ENCODE measurements at regions not wholly inside any gene's neighbourhood (a gene's known extent, or its start where the extent isn't known, plus 50 kb on each side); places are given as distances from the start of the nearest gene placed in this dataset.

DNA sequence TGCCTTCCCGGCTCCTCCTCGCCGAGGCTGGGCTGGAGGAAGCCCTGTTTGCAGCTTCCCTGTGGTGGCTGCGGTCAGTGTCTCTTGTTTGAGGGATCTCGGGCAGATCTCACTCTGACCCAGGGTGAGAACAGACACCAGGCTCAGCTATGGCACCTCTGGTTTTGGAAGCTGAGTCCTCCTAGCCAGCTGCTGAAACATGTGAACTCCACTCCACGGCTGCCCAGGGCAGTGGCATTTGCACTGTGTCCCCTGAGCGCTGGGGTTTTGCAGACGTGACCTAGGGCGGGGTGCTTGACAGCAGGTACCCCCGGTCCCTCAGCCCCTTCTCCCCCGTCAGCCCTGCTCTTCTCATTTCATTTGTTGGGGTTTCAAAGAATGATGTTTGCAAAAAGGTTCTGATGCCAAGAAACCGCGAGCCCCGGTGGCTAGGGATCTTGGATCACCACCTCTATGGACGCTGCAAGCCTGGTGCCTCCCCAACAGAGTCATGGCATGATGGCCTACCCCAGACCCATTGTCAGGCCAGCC lies 55.0 kb upstream of the DACT2 start:
- H3K79me2 ChIP-seq (ENCODE audit: insufficient read depth): no peaks in the 10 kb centered on the region

More for the DNA sequence above, 55.0 kb upstream of the DACT2 start:
- Histone ChIP-seq H3K9ac (no peak overlapping the region), H3K4me2 (no peak overlapping the region), H3K27ac (ENCODE audit: low read depth in 2 of 2, low read length in 1 of 2) (no peak overlapping the region), H2AFZ (ENCODE audit: low read depth) (no peak overlapping the region), H3K36me3 (replicated peaks in 1 of 2; ENCODE audit: control insufficient read depth in 1 of 2, insufficient read depth in 2 of 2, low read length in 1 of 2) (no peaks in the 10 kb centered on the region), H3F3A (replicated peaks; ENCODE audit: insufficient read depth) (no peaks in the 10 kb centered on the region), H3K9me3 (no peaks in the 10 kb centered on the region), H3K27me3 (ENCODE audit: insufficient read depth) (no peaks in the 10 kb centered on the region), H3K4me3 (ENCODE audit: low read depth in 2 of 2, low read length in 1 of 2) (no peak overlapping the region), H3K4me1 (ENCODE audit: control insufficient read depth in 1 of 2, insufficient read depth in 2 of 2, low read depth in 1 of 2, low read length in 1 of 2) (no peaks in the 10 kb centered on the region; a peak in 1 of 4 replicates), H4K20me1 (ENCODE audit: insufficient read depth) (no peaks in the 10 kb centered on the region), H3K9me2 (no peaks in the 10 kb centered on the region)
- ChIA-PET POLR2A (no interaction called here), CTCF (interaction anchor here (0.8 to 1.3 kb wide), 3 partner anchors 13 to 487 kb away, joined by 3 read pairs; no protein-coding TSS in a partner anchor)
- TF ChIP-seq, protein P1, sequence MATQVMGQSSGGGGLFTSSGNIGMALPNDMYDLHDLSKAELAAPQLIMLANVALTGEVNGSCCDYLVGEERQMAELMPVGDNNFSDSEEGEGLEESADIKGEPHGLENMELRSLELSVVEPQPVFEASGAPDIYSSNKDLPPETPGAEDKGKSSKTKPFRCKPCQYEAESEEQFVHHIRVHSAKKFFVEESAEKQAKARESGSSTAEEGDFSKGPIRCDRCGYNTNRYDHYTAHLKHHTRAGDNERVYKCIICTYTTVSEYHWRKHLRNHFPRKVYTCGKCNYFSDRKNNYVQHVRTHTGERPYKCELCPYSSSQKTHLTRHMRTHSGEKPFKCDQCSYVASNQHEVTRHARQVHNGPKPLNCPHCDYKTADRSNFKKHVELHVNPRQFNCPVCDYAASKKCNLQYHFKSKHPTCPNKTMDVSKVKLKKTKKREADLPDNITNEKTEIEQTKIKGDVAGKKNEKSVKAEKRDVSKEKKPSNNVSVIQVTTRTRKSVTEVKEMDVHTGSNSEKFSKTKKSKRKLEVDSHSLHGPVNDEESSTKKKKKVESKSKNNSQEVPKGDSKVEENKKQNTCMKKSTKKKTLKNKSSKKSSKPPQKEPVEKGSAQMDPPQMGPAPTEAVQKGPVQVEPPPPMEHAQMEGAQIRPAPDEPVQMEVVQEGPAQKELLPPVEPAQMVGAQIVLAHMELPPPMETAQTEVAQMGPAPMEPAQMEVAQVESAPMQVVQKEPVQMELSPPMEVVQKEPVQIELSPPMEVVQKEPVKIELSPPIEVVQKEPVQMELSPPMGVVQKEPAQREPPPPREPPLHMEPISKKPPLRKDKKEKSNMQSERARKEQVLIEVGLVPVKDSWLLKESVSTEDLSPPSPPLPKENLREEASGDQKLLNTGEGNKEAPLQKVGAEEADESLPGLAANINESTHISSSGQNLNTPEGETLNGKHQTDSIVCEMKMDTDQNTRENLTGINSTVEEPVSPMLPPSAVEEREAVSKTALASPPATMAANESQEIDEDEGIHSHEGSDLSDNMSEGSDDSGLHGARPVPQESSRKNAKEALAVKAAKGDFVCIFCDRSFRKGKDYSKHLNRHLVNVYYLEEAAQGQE (IDR thresholded peaks at IDR 0.05; ENCODE audit: low read depth, low read length): no peak
- TF ChIP-seq RCOR1 (IDR thresholded peaks at IDR 0.05; ENCODE audit: low read length) (no peak), GABPA (IDR thresholded peaks at IDR 0.05; ENCODE audit: low read depth) (no peak), SIN3A (IDR thresholded peaks at IDR 0.05; ENCODE audit: borderline replicate concordance, low read depth, low read length) (no peak), YY1 (IDR thresholded peaks at IDR 0.05; ENCODE audit: low read depth) (no peak), TAF1 (IDR thresholded peaks at IDR 0.05; ENCODE audit: borderline replicate concordance, low read depth, low read length) (no peak), RXRA (IDR thresholded peaks at IDR 0.05; ENCODE audit: borderline replicate concordance, low read depth) (no peak), CHD2 (IDR thresholded peaks at IDR 0.05; ENCODE audit: low read length, partially characterized antibody) (no peak), MXI1 (IDR thresholded peaks at IDR 0.05; ENCODE audit: low read depth, low read length) (no peak), RFX5 (IDR thresholded peaks at IDR 0.05; ENCODE audit: low read length) (no peak), ELF1 (IDR thresholded peaks at IDR 0.05) (no peak), POLR2AphosphoS5 (IDR thresholded peaks at IDR 0.05; ENCODE audit: low read depth, low read length) (no peak), NRF1 (IDR thresholded peaks at IDR 0.05; ENCODE audit: low read depth, low read length) (no peak), TEAD4 (IDR thresholded peaks at IDR 0.05; ENCODE audit: borderline replicate concordance, insufficient read depth) (no peak), EP300 (IDR thresholded peaks at IDR 0.05; ENCODE audit: borderline replicate concordance in 1 of 2, low read depth in 1 of 2, low read length in 1 of 2) (no peak)
- TF ChIP-seq, protein P2, sequence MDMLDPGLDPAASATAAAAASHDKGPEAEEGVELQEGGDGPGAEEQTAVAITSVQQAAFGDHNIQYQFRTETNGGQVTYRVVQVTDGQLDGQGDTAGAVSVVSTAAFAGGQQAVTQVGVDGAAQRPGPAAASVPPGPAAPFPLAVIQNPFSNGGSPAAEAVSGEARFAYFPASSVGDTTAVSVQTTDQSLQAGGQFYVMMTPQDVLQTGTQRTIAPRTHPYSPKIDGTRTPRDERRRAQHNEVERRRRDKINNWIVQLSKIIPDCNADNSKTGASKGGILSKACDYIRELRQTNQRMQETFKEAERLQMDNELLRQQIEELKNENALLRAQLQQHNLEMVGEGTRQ (IDR thresholded peaks at IDR 0.05; ENCODE audit: borderline replicate concordance, low read depth, low read length): no peak
- TF ChIP-seq, protein P3, sequence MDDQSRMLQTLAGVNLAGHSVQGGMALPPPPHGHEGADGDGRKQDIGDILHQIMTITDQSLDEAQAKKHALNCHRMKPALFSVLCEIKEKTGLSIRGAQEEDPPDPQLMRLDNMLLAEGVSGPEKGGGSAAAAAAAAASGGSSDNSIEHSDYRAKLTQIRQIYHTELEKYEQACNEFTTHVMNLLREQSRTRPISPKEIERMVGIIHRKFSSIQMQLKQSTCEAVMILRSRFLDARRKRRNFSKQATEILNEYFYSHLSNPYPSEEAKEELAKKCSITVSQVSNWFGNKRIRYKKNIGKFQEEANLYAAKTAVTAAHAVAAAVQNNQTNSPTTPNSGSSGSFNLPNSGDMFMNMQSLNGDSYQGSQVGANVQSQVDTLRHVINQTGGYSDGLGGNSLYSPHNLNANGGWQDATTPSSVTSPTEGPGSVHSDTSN (IDR thresholded peaks at IDR 0.05): no peak
- TF ChIP-seq, protein P4, sequence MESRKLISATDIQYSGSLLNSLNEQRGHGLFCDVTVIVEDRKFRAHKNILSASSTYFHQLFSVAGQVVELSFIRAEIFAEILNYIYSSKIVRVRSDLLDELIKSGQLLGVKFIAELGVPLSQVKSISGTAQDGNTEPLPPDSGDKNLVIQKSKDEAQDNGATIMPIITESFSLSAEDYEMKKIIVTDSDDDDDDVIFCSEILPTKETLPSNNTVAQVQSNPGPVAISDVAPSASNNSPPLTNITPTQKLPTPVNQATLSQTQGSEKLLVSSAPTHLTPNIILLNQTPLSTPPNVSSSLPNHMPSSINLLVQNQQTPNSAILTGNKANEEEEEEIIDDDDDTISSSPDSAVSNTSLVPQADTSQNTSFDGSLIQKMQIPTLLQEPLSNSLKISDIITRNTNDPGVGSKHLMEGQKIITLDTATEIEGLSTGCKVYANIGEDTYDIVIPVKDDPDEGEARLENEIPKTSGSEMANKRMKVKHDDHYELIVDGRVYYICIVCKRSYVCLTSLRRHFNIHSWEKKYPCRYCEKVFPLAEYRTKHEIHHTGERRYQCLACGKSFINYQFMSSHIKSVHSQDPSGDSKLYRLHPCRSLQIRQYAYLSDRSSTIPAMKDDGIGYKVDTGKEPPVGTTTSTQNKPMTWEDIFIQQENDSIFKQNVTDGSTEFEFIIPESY (IDR thresholded peaks at IDR 0.05; ENCODE audit: borderline replicate concordance, low read depth): no peak
- TF ChIP-seq, protein P5, sequence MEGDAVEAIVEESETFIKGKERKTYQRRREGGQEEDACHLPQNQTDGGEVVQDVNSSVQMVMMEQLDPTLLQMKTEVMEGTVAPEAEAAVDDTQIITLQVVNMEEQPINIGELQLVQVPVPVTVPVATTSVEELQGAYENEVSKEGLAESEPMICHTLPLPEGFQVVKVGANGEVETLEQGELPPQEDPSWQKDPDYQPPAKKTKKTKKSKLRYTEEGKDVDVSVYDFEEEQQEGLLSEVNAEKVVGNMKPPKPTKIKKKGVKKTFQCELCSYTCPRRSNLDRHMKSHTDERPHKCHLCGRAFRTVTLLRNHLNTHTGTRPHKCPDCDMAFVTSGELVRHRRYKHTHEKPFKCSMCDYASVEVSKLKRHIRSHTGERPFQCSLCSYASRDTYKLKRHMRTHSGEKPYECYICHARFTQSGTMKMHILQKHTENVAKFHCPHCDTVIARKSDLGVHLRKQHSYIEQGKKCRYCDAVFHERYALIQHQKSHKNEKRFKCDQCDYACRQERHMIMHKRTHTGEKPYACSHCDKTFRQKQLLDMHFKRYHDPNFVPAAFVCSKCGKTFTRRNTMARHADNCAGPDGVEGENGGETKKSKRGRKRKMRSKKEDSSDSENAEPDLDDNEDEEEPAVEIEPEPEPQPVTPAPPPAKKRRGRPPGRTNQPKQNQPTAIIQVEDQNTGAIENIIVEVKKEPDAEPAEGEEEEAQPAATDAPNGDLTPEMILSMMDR (IDR thresholded peaks at IDR 0.05): no peak
- WGBS (ENCODE audit: low lambda C conversion rate): 49% methylated on average over 11 of the region's 15 CpGs
- no peak for DNase-seq
